HEK293T (cell line): ENCODE measurements at regions not wholly inside any gene's neighbourhood (a gene's known extent, or its start where the extent isn't known, plus 50 kb on each side); places are given as distances from the start of the nearest gene placed in this dataset.
"Not testable (repeated sequence)": the region's sequence is repeated elsewhere in the genome, so short reads cannot be mapped to it uniquely, and the experiment has no call there.

Experiments
- CTCF ChIA-PET: fragments of 350-600 bp; formaldehyde crosslinking; extraction: SDS; loops from one replicate; lab custom pipeline; 2021; ENCODE audit warnings: antibody characterized with exemption, inconsistent platforms; lab: Yijun Ruan, JAX
- POLR2A ChIA-PET: fragments of 350-600 bp; formaldehyde crosslinking; extraction: SDS; loops from one replicate; lab custom pipeline; 2020; ENCODE audit warnings: antibody characterized with exemption, inconsistent platforms; lab: Yijun Ruan, JAX
- DNase-seq: peaks from one replicate; pipeline ENCODE4 v3.0.0; 2012; ENCODE audit warnings: mixed read lengths; ENCODE audit errors: extremely low spot score
- ARNT ChIP-seq: fragments of 450-650 bp; IDR thresholded peaks from 2 replicates; pipeline ENCODE4 v1.6.1; 2017; ENCODE audit warnings: mild to moderate bottlenecking
- BHLHE40 ChIP-seq: fragments of 450-650 bp; IDR thresholded peaks from 2 replicates; pipeline ENCODE4 v1.6.1; 2016; ENCODE audit warnings: mild to moderate bottlenecking, moderate library complexity, borderline replicate concordance
- CTBP1 ChIP-seq: fragments of 450-650 bp; IDR thresholded peaks from 2 replicates; pipeline ENCODE4 v1.6.1; 2016; ENCODE audit warnings: borderline replicate concordance
- ELF4 ChIP-seq: fragments of 450-650 bp; IDR thresholded peaks from 2 replicates; pipeline ENCODE4 v1.6.1; 2017; ENCODE audit warnings: antibody characterized with exemption
- FOXA1 ChIP-seq: fragments of 450-650 bp; IDR thresholded peaks from 2 replicates; pipeline ENCODE4 v1.6.1; 2016; ENCODE audit warnings: mild to moderate bottlenecking
- FOXM1 ChIP-seq: fragments of 450-650 bp; IDR thresholded peaks from 2 replicates; pipeline ENCODE4 v1.6.1; 2017; ENCODE audit warnings: mild to moderate bottlenecking, borderline replicate concordance
- L3MBTL2 ChIP-seq: fragments of 450-650 bp; conservative IDR thresholded peaks from 2 replicates; pipeline ENCODE4 v1.6.1; 2016; ENCODE audit warnings: mild to moderate bottlenecking
- NFRKB ChIP-seq: fragments of 450-650 bp; IDR thresholded peaks from 2 replicates; pipeline ENCODE4 v1.6.1; 2016; ENCODE audit warnings: mild to moderate bottlenecking, moderate library complexity
- SP1 ChIP-seq: fragments of 450-650 bp; IDR thresholded peaks from 2 replicates; pipeline ENCODE4 v1.6.1; 2017
- SUZ12 ChIP-seq: fragments of 450-650 bp; IDR thresholded peaks from 2 replicates; pipeline ENCODE4 v1.6.1; 2016; ENCODE audit warnings: mild to moderate bottlenecking
- TARDBP ChIP-seq: fragments of 450-650 bp; IDR thresholded peaks from 2 replicates; pipeline ENCODE4 v1.6.1; 2016
- ZNF384 ChIP-seq: fragments of 450-650 bp; IDR thresholded peaks from 2 replicates; pipeline ENCODE4 v1.6.1; 2016
- TF ChIP-seq, protein P1 (sequence below): fragments of 450-650 bp; IDR thresholded peaks from 2 replicates; pipeline ENCODE4 v1.6.1; 2016

DNA sequence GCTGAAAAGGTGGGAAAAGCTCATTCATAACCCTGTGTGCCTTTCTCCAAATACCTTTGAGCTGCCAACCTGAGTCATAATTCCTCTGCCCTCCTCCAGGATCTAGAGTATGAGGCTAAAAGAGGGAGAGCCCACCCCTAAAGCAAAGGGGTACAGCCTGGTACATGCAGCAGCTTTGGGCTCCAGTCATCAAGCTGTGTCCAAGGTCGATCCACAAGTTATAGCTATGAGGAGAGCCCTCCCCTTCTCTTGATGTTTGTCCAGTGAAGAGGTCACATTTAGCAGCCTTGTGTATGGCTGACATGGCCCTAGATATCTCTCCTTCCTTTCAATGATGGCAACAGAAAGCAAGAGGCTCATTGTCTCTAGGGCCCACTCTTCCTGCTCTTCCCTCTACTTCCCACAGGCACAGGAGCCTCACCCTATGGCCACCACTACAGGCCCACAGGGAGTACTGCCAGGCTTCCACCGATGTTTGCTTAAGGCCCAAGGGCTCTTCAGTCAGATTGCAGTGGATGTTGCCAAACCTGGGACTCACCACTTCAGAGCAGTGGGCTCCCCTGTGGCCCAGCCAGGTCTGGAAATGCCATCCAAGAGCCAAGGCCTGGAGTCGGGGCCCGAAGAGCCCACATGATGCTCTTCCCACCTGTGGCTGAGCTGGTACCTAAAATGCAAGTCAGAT, 176.8 kb downstream of the CD83 start:
- POLR2A ChIA-PET: no interaction called here
- TF ChIP-seq L3MBTL2: no peak
- TF ChIP-seq ELF4: no peak
- no peak for TF ChIP-seq NFRKB
- no peak for TF ChIP-seq SP1
- TF ChIP-seq SUZ12: no peak
- TF ChIP-seq CTBP1: no peak
- TF ChIP-seq ARNT: no peak
- TF ChIP-seq ZNF384: no peak
- no peak for TF ChIP-seq TARDBP
- TF ChIP-seq FOXM1: no peak
- no peak for TF ChIP-seq BHLHE40

DNA sequence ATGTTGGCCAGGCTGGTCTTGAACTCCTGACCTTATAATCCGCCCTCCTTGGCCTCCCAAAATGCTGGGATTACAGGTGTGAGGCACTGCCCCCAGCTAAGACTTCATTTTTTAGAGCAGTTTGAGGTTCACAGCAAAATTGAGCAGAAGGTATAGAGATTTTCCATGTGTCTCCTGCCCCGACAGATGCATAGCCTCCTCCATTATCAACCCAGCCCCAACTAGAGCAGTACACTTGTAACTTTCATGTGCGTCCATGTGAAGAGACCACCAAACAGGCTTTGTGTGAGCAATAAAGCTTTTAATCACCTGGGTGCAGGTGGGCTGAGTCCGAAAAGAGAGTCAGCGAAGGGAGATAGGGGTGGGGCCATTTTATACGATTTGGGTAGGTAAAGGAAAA, 179.1 kb downstream of the CD83 start:
- POLR2A ChIA-PET: not testable (repeated sequence)
- CTCF ChIA-PET: interaction anchor here (0.6 kb wide), 1 partner anchor 20 kb away, joined by 4 read pairs; no protein-coding TSS in a partner anchor

More for the DNA sequence above, 176.8 kb downstream of the CD83 start:
- DNase-seq: no peak
- CTCF ChIA-PET: no interaction called here

DNA sequence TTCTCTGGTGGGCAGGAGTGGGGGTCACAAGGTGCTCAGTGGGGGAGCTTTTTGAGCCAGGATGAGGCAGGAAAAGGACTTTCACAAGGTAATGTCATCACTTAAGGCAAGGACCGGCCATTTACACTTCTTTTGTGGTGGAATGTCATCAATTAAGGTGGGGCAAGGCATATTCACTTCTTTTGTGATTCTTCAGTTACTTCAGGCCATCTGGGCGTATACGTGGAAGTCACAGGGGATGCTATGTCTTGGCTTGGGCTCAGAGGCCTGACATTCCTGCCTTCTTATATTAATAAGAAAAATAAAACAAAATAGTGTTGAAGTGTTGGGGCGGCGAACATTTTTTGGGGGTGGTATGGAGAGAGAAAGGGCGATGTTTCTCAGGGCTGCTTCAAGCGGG, 179.5 kb downstream of the CD83 start:
- CTCF ChIA-PET: interaction anchor here (0.6 kb wide), 1 partner anchor 20 kb away, joined by 4 read pairs; no protein-coding TSS in a partner anchor
- POLR2A ChIA-PET: not testable (repeated sequence)

More for the DNA sequence above, 179.1 kb downstream of the CD83 start:
- not testable (repeated sequence) for DNase-seq

DNA sequence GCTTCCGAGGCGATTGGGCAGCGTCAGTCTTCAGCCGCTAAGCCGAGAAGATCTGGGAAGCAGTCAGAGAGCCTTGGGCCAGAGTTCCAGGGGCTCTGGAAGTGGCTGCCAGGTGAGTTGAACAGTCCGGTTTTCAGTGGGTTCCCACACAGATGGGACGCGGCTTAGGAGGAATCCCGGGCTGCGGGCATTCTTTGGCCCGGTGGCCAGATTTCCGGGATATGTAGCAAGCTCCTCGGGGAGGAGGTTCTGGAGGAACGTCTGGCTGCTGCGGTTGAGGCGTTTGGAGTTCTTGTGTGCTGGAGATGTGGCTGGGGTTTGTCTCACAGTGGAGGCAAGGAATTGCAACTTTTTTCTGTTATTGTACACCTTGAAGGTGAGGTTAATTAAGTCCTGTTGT, 182.6 kb downstream of the CD83 start:
- CTCF ChIA-PET, POLR2A ChIA-PET, DNase-seq: not testable (repeated sequence)

More for the DNA sequence above, 179.5 kb downstream of the CD83 start:
- not testable (repeated sequence) for DNase-seq

DNA sequence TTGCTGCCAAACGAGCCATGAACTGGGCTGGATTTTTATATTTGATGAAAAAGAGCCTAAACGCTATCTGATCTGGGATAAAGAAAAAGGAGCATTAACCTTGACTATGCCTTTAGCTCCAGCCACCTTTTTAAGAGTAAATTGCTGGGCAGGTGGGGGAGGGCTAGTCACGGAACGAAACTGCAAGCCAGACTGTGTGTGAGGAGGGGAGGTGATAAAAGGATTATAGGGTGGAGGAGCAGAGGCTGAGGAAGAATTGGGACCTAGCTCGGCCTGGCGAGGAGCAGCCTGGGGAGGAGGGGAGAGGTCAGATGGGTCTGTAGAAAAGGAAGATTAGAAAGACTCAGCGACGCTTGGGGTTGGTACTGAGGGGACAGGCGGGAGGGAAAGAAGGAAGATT, 183.1 kb downstream of the CD83 start:
- DNase-seq, POLR2A ChIA-PET, CTCF ChIA-PET: not testable (repeated sequence)

DNA sequence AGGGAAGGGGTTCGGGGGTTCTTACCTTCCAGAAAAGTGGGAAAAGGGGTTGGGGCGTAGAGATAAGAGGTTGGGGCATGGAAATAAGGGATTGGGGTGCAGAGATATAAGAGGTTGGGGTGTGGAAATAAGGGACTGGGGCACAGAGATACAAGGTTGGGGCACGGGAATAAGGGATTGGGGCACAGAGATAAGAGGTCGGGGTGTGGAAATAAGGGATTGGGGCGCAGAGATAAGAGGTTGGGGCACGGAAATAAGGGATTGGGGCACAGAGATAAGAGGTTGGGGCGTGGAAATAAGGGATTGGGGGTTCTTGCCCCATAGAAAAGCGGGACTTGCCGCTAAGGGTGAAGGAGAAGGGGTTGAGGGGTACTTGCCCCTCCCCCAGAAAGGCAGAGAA, 183.9 kb downstream of the CD83 start:
- POLR2A ChIA-PET, CTCF ChIA-PET, DNase-seq: not testable (repeated sequence)

DNA sequence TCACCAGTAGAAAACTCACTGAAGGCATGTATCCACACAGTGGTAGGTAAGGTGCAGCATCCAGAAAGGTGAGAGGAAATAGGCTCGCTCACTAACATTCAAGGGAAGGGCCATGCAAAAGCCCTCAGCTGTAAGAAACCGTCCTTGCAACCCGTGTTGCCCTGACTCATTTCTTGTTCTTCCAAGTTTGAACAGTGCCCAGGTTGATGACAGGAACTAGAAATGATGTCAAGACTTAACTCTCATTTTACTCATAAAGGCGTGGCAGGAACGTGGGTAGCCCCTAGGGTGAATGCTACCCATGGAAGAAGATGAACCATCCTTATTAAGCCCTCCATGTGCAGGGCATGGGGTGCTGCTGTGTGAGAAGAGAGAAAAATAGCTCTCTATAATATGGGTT, 187.6 kb downstream of the CD83 start:
- POLR2A ChIA-PET: no interaction called here
- no peak for DNase-seq
- TF ChIP-seq ZNF384 (no peak), FOXA1 (no peak), NFRKB (no peak), TARDBP (no peak), ARNT (no peak)
- CTCF ChIA-PET: no interaction called here

DNA sequence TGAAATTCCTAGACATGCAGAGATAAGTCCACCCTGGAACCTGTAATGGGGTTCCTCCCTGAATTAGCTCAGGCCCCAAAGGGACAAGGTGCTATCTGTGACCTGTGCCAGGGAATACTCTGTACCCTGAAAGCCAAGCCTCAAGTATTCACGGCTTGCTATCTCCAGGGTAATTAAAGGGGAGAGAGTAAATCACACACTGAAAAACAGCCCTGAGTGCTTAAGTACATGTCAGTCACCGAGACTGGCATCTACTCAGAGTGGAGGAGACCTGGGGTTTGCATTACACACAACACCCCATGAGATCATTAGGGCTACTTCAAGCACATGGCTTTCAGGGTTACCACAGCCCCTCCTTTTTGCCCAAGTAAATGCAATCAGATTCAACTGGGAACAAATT, 188.1 kb downstream of the CD83 start:
- POLR2A ChIA-PET: no interaction called here
- TF ChIP-seq ARNT: no peak
- TF ChIP-seq FOXM1: no peak
- TF ChIP-seq L3MBTL2: no peak
- TF ChIP-seq, protein P1, sequence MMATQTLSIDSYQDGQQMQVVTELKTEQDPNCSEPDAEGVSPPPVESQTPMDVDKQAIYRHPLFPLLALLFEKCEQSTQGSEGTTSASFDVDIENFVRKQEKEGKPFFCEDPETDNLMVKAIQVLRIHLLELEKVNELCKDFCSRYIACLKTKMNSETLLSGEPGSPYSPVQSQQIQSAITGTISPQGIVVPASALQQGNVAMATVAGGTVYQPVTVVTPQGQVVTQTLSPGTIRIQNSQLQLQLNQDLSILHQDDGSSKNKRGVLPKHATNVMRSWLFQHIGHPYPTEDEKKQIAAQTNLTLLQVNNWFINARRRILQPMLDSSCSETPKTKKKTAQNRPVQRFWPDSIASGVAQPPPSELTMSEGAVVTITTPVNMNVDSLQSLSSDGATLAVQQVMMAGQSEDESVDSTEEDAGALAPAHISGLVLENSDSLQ: peak; percentile 82
- no peak for TF ChIP-seq SP1
- TF ChIP-seq SUZ12: no peak
- TF ChIP-seq CTBP1: no peak
- CTCF ChIA-PET: no interaction called here
- no peak for DNase-seq

DNA sequence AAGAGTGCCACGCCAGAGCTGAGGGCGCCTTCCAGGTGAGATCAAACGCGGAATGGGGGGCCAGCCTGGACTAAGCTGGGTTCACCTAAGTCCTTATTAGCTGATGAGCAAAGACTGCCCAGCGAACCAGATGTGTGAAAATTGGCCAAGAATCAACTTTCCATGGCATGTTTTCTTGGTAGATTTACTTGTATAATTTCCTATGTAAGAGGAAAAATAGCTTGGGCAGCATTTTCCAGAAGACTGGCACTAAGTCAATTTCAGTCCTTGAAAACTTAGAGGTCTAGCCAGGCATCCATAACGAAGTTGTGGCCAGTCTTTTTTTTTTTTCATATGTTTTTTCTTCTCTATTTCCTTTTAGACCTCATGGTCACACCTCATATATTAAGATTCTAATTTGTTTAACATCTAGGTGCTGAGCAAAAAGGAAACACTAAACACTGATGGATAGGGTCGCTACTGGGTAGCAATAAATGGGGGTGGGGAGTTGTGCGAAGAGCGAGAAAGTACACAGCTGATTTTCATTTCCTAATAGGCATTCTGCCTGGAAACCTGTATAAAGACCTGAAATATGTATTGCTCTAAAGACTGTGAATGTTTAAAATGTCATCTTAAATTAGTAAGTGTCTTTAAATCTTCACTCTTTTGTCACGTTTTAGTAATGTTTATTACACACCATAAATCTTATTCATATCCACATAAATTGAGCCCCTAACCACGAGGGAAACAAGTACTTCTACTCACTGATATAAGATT, 188.8 kb downstream of the CD83 start:
- TF ChIP-seq, protein P1: peak; percentile 42; the same call in 1 of the 2 replicates
- TF ChIP-seq FOXM1: no peak
- DNase-seq: no peak
- ChIA-PET CTCF (no interaction called here), POLR2A (no interaction called here)
